ENCODE measurements at regions not wholly inside any gene's neighbourhood (a gene's known extent, or its start where the extent isn't known, plus 50 kb on each side); places are given as distances from the start of the nearest gene placed in this dataset.

DNA sequence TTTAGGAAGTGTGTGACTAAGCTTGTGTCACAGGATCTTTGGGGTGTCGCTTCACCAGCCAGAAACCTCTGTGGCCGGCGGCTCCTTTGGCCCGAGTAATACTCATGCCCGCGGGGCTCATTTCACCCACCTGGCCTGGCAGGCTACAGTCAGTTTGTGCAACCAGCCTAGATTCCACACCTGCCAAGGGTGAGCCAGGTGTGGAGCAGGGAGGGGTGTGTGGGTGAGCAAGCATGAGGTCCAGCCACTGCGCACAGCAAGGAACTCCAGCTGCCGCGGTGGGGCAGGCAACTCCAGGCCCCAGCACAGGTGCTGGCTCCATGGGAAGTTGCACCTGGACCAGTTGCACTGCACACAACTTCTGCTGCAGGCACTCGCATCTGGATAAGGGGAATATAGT lies 462.3 kb upstream of the LRFN5 start:
- intact Hi-C loops (cut with DNase I) = no loop called here
- no peak for DNase-seq (ENCODE audit: low spot score)

- DNase-seq (ENCODE audit: low spot score) = no peak
- intact Hi-C loops (cut with DNase I) = no loop called here
Observed at GRCh38 chr14:41137741-41138140, 468.9 kb upstream of the LRFN5 start.

DNA sequence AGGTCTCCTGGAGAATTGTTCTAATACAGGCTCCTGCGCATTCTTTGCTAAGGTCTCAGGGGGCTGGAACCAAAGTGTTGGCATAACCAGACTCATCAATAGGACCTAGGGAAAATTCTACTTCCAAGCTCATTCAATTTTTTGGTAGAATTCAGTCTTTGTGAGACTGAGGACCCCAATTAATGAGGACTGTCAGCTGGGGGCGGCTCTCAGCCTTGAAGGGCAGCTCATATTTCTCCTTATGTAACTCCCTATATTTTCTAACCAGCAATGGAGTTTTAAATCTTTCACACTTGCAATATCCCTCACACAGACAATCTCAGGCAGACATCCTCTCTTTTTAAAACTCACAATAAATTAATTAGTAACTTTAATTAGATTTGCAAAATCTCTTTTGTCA lies 476.4 kb upstream of the LRFN5 start:
- DNase-seq (ENCODE audit: low spot score) = no peak
- intact Hi-C loops (cut with DNase I) = no loop called here

GRCh38 chr14:41120402-41120801 lies 486.3 kb upstream of the LRFN5 start:
- DNase-seq (ENCODE audit: low spot score) = no peak
- intact Hi-C loops (cut with DNase I) = no loop called here

- intact Hi-C loops (cut with DNase I) = no loop called here
- DNase-seq (ENCODE audit: low spot score) = no peak
Observed at GRCh38 chr14:41096131-41096530, 510.5 kb upstream of the LRFN5 start.

DNA sequence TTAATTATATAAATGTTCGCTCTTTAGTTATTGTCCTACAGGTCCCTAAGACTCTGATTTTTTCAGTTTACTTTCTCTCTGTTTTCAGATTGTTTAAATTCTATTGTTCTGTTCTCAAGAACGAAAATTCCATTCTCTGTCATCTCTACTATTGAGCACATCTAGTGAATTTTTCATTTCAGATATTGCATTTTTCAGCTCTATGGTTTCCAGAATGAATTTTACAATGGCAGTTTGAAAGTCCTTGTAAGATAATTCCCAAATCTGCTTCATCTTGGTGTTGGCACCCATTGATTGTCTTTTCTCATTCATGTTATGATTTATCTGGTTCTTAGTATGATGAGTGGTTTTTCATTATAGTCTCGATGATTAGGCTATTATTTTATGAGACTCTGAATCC lies 519.6 kb upstream of the LRFN5 start:
- intact Hi-C loops (cut with DNase I) = no loop called here
- no peak for DNase-seq (ENCODE audit: low spot score)

GRCh38 chr14:41073544-41073943 lies 533.1 kb upstream of the LRFN5 start:
- no peak for DNase-seq (ENCODE audit: low spot score)
- intact Hi-C loops (cut with DNase I) = no loop called here

GRCh38 chr14:41072776-41073175 lies 533.9 kb upstream of the LRFN5 start:
- no peak for DNase-seq (ENCODE audit: low spot score)
- intact Hi-C loops (cut with DNase I) = no loop called here

DNA sequence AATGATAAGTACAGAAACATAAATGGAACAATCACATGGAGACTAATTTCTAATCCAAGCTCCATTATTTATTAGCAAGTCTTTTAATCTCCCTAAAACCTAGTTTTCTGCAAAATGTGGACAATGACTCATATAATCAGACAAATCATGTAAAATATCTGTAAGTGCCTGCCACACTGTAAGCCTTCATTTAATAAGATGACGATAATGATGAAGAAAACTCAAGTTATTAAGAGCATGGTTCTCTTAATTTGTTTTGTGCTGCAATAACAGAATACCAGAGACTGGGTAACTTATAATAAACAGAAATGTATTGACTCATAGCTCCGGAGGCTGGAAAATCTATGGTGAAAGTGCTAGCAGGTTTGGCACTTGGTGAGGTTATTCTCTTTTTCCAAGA lies 535.3 kb upstream of the LRFN5 start:
- intact Hi-C loops (cut with DNase I) = no loop called here
- no peak for DNase-seq (ENCODE audit: low spot score)

DNA sequence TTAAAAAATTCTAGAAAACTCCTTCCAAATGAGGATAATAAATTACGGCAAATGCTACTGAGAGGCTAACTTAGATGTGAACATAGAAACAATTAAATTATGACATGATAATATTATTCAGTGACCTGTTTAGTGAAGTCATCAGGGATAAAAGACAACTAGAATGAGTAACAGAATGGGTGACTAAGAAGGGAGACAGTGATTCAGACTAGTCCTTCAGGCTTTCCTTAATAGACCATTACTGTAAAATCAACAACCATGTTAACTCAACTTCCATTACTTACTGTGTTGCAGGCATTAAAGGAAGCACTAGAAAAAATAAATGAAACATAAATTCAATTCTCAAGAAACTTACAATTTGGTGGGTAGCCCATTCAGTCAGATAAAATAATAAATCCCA lies 543.9 kb upstream of the LRFN5 start:
- intact Hi-C loops (cut with DNase I) = no loop called here
- DNase-seq (ENCODE audit: low spot score) = no peak

- intact Hi-C loops (cut with DNase I) = no loop called here
- DNase-seq (ENCODE audit: low spot score) = no peak
Observed at GRCh38 chr14:41055589-41055988, 551.1 kb upstream of the LRFN5 start.

DNA sequence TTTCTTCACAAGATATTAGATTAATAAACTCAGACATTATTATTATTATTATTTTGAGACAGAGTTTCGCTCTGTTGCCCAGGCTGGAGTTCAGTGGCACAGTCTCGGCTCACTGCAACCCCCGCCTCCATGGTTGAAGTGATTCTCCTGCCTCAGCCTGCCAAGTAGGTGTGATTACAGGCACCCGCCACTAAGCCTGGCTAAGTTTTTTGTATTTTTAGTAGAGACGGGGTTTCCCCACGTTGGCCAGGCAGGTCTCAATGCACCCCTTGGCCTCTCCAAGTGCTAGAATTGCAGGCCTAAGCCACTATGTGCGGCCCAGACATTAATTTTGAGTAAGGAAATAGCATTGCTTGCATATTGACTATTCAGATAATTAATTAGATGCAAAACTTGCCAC lies 554.9 kb upstream of the LRFN5 start:
- no peak for DNase-seq (ENCODE audit: low spot score)
- intact Hi-C loops (cut with DNase I) = no loop called here

DNA sequence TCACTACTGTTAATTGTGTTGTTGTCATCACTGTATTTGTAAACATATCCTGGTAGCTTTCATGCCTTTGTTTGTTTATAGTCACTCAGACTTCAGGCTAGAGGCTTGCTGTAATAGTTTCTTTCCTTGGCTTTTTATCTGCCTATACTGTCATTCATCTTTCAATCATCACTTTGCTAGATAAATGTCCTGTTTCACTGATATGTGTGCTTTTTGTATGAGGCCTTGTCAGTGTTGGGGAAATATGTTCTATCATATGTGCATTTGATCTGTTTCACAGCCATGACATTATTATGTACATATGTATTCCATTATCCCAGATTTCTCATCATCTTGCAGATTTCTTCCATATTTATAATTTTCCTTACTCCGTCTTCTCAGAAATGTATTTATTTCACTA lies 558.9 kb upstream of the LRFN5 start:
- DNase-seq (ENCODE audit: low spot score) = no peak
- intact Hi-C loops (cut with DNase I) = no loop called here

DNA sequence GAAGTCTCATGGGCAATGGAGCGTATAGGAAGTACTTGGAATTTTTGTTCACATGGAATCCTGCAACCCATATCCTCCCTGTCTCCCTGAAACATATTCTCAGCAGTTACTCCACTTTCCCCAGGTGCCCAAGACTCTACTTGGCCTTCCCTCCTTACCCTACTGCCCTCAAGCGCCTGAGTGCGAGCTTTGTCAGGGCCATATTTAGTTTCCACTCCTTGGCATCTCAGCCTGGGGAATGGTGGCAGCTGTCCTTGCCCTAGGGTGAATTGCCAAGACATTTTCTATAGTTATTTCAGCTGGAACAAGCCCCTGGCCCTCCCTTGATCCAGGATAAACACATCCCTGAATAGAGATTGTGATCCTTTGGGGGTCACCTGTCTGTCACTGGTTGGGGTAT lies 569.3 kb upstream of the LRFN5 start:
- intact Hi-C loops (cut with DNase I) = no loop called here
- DNase-seq (ENCODE audit: low spot score) = no peak

GRCh38 chr14:41034969-41035368 lies 571.7 kb upstream of the LRFN5 start:
- intact Hi-C loops (cut with DNase I) = no loop called here
- DNase-seq (ENCODE audit: low spot score) = no peak

- no peak for DNase-seq (ENCODE audit: low spot score)
- intact Hi-C loops (cut with DNase I) = no loop called here
Observed at GRCh38 chr14:41022932-41023331, 583.7 kb upstream of the LRFN5 start.

DNA sequence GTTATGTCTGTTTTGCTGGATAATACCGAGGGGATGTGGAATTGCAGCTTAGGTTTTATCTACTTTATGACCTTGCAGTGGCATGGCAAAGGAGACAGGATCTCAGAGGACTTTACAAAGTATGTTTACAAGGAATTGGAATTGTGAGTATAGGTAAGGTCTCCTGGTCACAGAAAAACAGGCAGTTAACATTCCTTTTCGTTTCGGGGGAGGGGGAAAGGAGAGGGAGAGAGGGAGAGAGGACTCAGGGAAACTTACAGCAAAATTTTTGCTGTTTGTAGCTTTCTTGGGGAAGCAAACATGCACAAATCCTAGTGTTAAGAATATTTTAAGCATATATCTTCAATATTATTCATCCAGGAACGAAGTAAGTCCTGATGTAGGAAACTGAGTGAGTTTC lies 590.5 kb upstream of the LRFN5 start:
- no peak for DNase-seq (ENCODE audit: low spot score)
- intact Hi-C loops (cut with DNase I) = no loop called here

- no peak for DNase-seq (ENCODE audit: low spot score)
- intact Hi-C loops (cut with DNase I) = no loop called here
Observed at GRCh38 chr14:41000350-41000749, 606.3 kb upstream of the LRFN5 start.

- no peak for DNase-seq (ENCODE audit: low spot score)
- intact Hi-C loops (cut with DNase I) = no loop called here
Observed at GRCh38 chr14:40989260-40989659, 617.4 kb upstream of the LRFN5 start.

GRCh38 chr14:40987481-40987880 lies 619.2 kb upstream of the LRFN5 start:
- intact Hi-C loops (cut with DNase I) = no loop called here
- DNase-seq (ENCODE audit: low spot score) = no peak

- intact Hi-C loops (cut with DNase I) = no loop called here
Observed at GRCh38 chr14:40986655-40987054, 620.0 kb upstream of the LRFN5 start.

GRCh38 chr14:40985584-40985983 lies 621.1 kb upstream of the LRFN5 start:
- intact Hi-C loops (cut with DNase I) = no loop called here
- no peak for DNase-seq (ENCODE audit: low spot score)

More at GRCh38 chr14:40986655-40987054, 620.0 kb upstream of the LRFN5 start:
- DNase-seq (ENCODE audit: low spot score) = no peak

DNA sequence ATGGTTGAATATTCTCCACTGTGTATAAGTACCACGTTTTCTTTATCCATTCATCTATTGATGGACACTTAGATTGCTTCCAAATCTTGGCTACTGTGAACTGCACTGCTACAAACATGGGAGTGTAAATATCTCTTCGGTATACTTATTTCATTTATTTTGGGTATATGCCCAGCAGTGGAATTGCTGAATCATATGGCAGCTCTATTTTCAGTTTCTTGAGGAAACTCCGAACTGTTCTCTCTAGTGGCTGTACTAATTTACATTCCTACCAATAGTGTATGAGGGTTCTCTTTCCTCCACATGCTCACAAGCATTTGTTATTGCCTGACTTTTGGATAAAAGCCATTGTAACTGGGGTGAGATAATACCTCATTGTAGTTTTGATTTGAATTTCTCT lies 623.1 kb upstream of the LRFN5 start:
- no peak for DNase-seq (ENCODE audit: low spot score)
- intact Hi-C loops (cut with DNase I) = no loop called here

Data from cardiac septum (tissue), 1 donor.